Neuronal stem cell (in vitro differentiated cells): ENCODE measurements at regions not wholly inside any gene's neighbourhood (a gene's known extent, or its start where the extent isn't known, plus 50 kb on each side); places are given as distances from the start of the nearest gene placed in this dataset.

Experiments
- DNase-seq: peaks from one replicate; pipeline ENCODE4 v3.0.0-alpha.2; 2013; ENCODE audit warnings: low spot score
- H2AFZ ChIP-seq: one replicate; pipeline ENCODE4 v1.6.1; 2013; ENCODE audit warnings: mild to moderate bottlenecking, low read length, inconsistent platforms
- H2AK5ac ChIP-seq: 2 replicates; pipeline ENCODE4 v1.6.1; 2013; ENCODE audit warnings: low read depth, mild to moderate bottlenecking, inconsistent platforms, low read length, moderate library complexity, mixed read lengths
- H2BK120ac ChIP-seq: 2 replicates; pipeline ENCODE4 v1.6.1; 2013; ENCODE audit warnings: low read depth, mild to moderate bottlenecking, inconsistent platforms, low read length, moderate library complexity, mixed read lengths
- H2BK12ac ChIP-seq: one replicate; pipeline ENCODE4 v1.6.1; 2013; ENCODE audit warnings: low read length, inconsistent platforms
- H2BK15ac ChIP-seq: 2 replicates; pipeline ENCODE4 v1.6.1; 2013; ENCODE audit warnings: mild to moderate bottlenecking, low read length, inconsistent platforms, mixed read lengths
- H2BK5ac ChIP-seq: one replicate; pipeline ENCODE4 v1.6.1; 2013; ENCODE audit warnings: inconsistent platforms, mild to moderate bottlenecking, low read length, moderate library complexity
- H3K14ac ChIP-seq: one replicate; pipeline ENCODE4 v1.6.1; 2013; ENCODE audit warnings: low read length, inconsistent platforms
- H3K18ac ChIP-seq: 2 replicates; pipeline ENCODE4 v1.6.1; 2013; ENCODE audit warnings: low read length, inconsistent platforms
- H3K23ac ChIP-seq: 2 replicates; pipeline ENCODE4 v1.6.1; 2013; ENCODE audit warnings: low read depth, mild to moderate bottlenecking, mixed read lengths, low read length, inconsistent platforms; ENCODE audit not compliant: poor library complexity
- H3K27ac ChIP-seq: replicated peaks from 3 replicates; pipeline ENCODE4 v1.5.1; 2013; ENCODE audit warnings: low read length, inconsistent platforms
- H3K27me3 ChIP-seq, 3 experiments: 2 replicates each; pipeline ENCODE4 v1.6.1; 2013; ENCODE audit warnings: low read length in 3 of 3, mild to moderate bottlenecking in 2 of 3, inconsistent platforms in 1 of 3, low read depth in 1 of 3, mixed read lengths in 1 of 3, moderate library complexity in 1 of 3; ENCODE audit not compliant: control insufficient read depth in 3 of 3, insufficient read depth in 3 of 3
- H3K36me3 ChIP-seq, 2 donors: replicated peaks in 1 of 2; 2 replicates each; pipeline ENCODE4 v1.6.1; 2013; ENCODE audit warnings: low read length in 2 of 2; ENCODE audit not compliant: control insufficient read depth in 2 of 2, insufficient read depth in 2 of 2
- H3K4ac ChIP-seq: 2 replicates; pipeline ENCODE4 v1.6.1; 2013; ENCODE audit warnings: inconsistent platforms, mild to moderate bottlenecking, low read length, moderate library complexity
- H3K4me1 ChIP-seq, 2 donors: 1 replicate in 1 of 2; 2 replicates in 1 of 2; pipeline ENCODE4 v1.6.1; 2013; ENCODE audit warnings: low read length in 2 of 2, low read depth in 1 of 2; ENCODE audit not compliant: control insufficient read depth in 2 of 2, insufficient read depth in 1 of 2
- H3K4me2 ChIP-seq: one replicate; pipeline ENCODE4 v1.6.1; 2013; ENCODE audit warnings: mild to moderate bottlenecking, low read length, inconsistent platforms; ENCODE audit not compliant: insufficient read depth, poor library complexity, severe bottlenecking
- H3K4me3 ChIP-seq, 2 donors: 2 replicates each; pipeline ENCODE4 v1.5.1; 2013; ENCODE audit warnings: low read length in 2 of 2, mild to moderate bottlenecking in 2 of 2, inconsistent platforms in 1 of 2, moderate library complexity in 1 of 2
- H3K79me1 ChIP-seq: one replicate; pipeline ENCODE4 v1.6.1; 2013; ENCODE audit warnings: low read depth, mild to moderate bottlenecking, inconsistent platforms, low read length, moderate library complexity
- H3K9ac ChIP-seq: one replicate; pipeline ENCODE4 v1.6.1; 2013; ENCODE audit warnings: mild to moderate bottlenecking, low read depth, low read length, inconsistent platforms; ENCODE audit not compliant: poor library complexity
- H3K9me3 ChIP-seq, 2 donors: replicated peaks in 1 of 2; 2 replicates each; pipeline versions ENCODE3 to v1.6.1; 2013; ENCODE audit warnings: low read length in 2 of 2, mild to moderate bottlenecking in 2 of 2, inconsistent platforms in 1 of 2, low read depth in 1 of 2, mixed read lengths in 1 of 2, moderate library complexity in 1 of 2; ENCODE audit not compliant: control insufficient read depth in 2 of 2, insufficient read depth in 1 of 2
- H4K8ac ChIP-seq: one replicate; pipeline ENCODE4 v1.6.1; 2013; ENCODE audit warnings: low read depth, mild to moderate bottlenecking, inconsistent platforms, low read length, moderate library complexity
- H4K91ac ChIP-seq: one replicate; pipeline ENCODE4 v1.6.1; 2013; ENCODE audit warnings: low read length, low read depth, mild to moderate bottlenecking, inconsistent platforms; ENCODE audit not compliant: poor library complexity
- WGBS, 2 donors: extraction: QIAGEN DNeasy Blood & Tissue Kit; methylation state at CpG; one replicate each; pipeline ENCODE4 v1.1.7; 2013; ENCODE audit warnings: missing lambda C conversion rate in 2 of 2, mixed read lengths in 1 of 2; ENCODE audit not compliant: insufficient read length in 2 of 2, insufficient replicate concordance in 1 of 2; ENCODE audit errors: extremely low coverage in 2 of 2; 5-methylcytosine and 5-hydroxymethylcytosine counted together

GRCh38 chr6:84876723-84877514 lies 112.5 kb upstream of the TBX18 start:
- DNase-seq, result no peak
- H2BK120ac ChIP-seq, result no peak overlapping the region
- WGBS, 2 donors, result no CpG with 5 or more reads among the region's 2 CpGs

GRCh38 chr6:84872996-84873723 lies 108.8 kb upstream of the TBX18 start:
- no peak overlapping the region for H2BK15ac ChIP-seq
- H2BK12ac ChIP-seq, result no peak overlapping the region
- no peaks in the 10 kb centered on the region for H3K79me1 ChIP-seq
- WGBS, 2 donors, result no CpG with 5 or more reads among the region's 4 CpGs
- no peaks in the 10 kb centered on the region for H3K36me3 ChIP-seq
- DNase-seq, result no peak
- no peak overlapping the region for H2AK5ac ChIP-seq
- no peaks in the 10 kb centered on the region for H3K27me3 ChIP-seq
- H3K4me2 ChIP-seq, result no peak overlapping the region
- no peak overlapping the region for H3K9ac ChIP-seq
- H3K27ac ChIP-seq, result no peak overlapping the region
- H2BK5ac ChIP-seq, result no peak overlapping the region
- no peaks in the 10 kb centered on the region for H3K9me3 ChIP-seq
- peaks cover 0 to 1% of the 10 kb centered on the region in 2 donors for H3K4me1 ChIP-seq
- no peak overlapping the region for H2AFZ ChIP-seq
- no peak overlapping the region for H3K18ac ChIP-seq
- H3K23ac ChIP-seq, result no peak overlapping the region
- no peak overlapping the region for H3K14ac ChIP-seq
- no peak overlapping the region for H3K4ac ChIP-seq
- no peak overlapping the region for H4K8ac ChIP-seq
- no peak overlapping the region for H4K91ac ChIP-seq
- H3K4me3 ChIP-seq, result no peak overlapping the region
- no peak overlapping the region for H2BK120ac ChIP-seq

More at GRCh38 chr6:84876723-84877514, 112.5 kb upstream of the TBX18 start:
- no peak overlapping the region for H2BK15ac ChIP-seq
- H2BK12ac ChIP-seq, result no peak overlapping the region
- H4K91ac ChIP-seq, result no peak overlapping the region
- no peaks in the 10 kb centered on the region for H3K9me3 ChIP-seq
- H3K23ac ChIP-seq, result no peak overlapping the region
- H2AK5ac ChIP-seq, result no peak overlapping the region
- no peak overlapping the region for H3K9ac ChIP-seq
- no peak overlapping the region for H4K8ac ChIP-seq
- H3K27me3 ChIP-seq, result no peaks in the 10 kb centered on the region
- no peak overlapping the region for H2BK5ac ChIP-seq
- no peak overlapping the region for H3K4me2 ChIP-seq
- H3K4ac ChIP-seq, result no peak overlapping the region
- no peak overlapping the region for H3K14ac ChIP-seq
- peaks cover 0 to 1% of the 10 kb centered on the region in 2 donors for H3K4me1 ChIP-seq
- H3K79me1 ChIP-seq, result no peaks in the 10 kb centered on the region
- H3K27ac ChIP-seq, result no peak overlapping the region
- no peak overlapping the region for H3K18ac ChIP-seq
- H3K4me3 ChIP-seq, result no peak overlapping the region
- H3K36me3 ChIP-seq, result no peaks in the 10 kb centered on the region
- H2AFZ ChIP-seq, result no peak overlapping the region

- Histone ChIP-seq H3K9ac (no peak overlapping the region), H3K36me3 (no peaks in the 10 kb centered on the region), H4K91ac (no peak overlapping the region), H2BK120ac (no peak overlapping the region), H3K9me3 (no peaks in the 10 kb centered on the region), H3K4me1 (peaks cover 0 to 1% of the 10 kb centered on the region in 2 donors), H3K4me2 (no peak overlapping the region), H3K4ac (no peak overlapping the region), H3K79me1 (no peaks in the 10 kb centered on the region), H3K4me3 (no peak overlapping the region), H3K23ac (no peak overlapping the region), H2BK12ac (no peak overlapping the region), H2AFZ (no peak overlapping the region), H3K27ac (no peak overlapping the region), H4K8ac (no peak overlapping the region), H2BK5ac (no peak overlapping the region), H2AK5ac (no peak overlapping the region), H3K14ac (no peak overlapping the region), H2BK15ac (no peak overlapping the region), H3K27me3 (no peaks in the 10 kb centered on the region), H3K18ac (no peak overlapping the region)
- no peak for DNase-seq
- WGBS, 2 donors, result no CpG with 5 or more reads among the region's 4 CpGs
These were observed 107.5 kb upstream of the TBX18 start for GRCh38 chr6:84871925-84872324.

- H2AK5ac ChIP-seq, result no peak overlapping the region
- no peaks in the 10 kb centered on the region for H3K27me3 ChIP-seq
- no peak overlapping the region for H2BK120ac ChIP-seq
- H3K79me1 ChIP-seq, result no peaks in the 10 kb centered on the region
- H3K14ac ChIP-seq, result no peak overlapping the region
- no CpG with 5 or more reads among the region's 2 CpGs for WGBS, 2 donors
- no peak overlapping the region for H3K4ac ChIP-seq
- H2BK12ac ChIP-seq, result no peak overlapping the region
- no peak overlapping the region for H3K18ac ChIP-seq
- H4K91ac ChIP-seq, result no peak overlapping the region
- H3K36me3 ChIP-seq, result no peaks in the 10 kb centered on the region
- no peak overlapping the region for H3K4me3 ChIP-seq
- no peak overlapping the region for H3K4me2 ChIP-seq
- H2BK5ac ChIP-seq, result no peak overlapping the region
- H3K4me1 ChIP-seq, result peaks cover 0 to 1% of the 10 kb centered on the region in 2 donors
- no peak for DNase-seq
- H3K27ac ChIP-seq, result no peak overlapping the region
- no peak overlapping the region for H3K23ac ChIP-seq
- no peak overlapping the region for H2AFZ ChIP-seq
- no peak overlapping the region for H4K8ac ChIP-seq
- H3K9ac ChIP-seq, result no peak overlapping the region
- no peak overlapping the region for H2BK15ac ChIP-seq
- H3K9me3 ChIP-seq, result no peaks in the 10 kb centered on the region
These were observed 106.3 kb upstream of the TBX18 start for GRCh38 chr6:84870672-84871071.
